OCI-LY1 (cell line): ENCODE measurements at regions not wholly inside any gene's neighbourhood (a gene's known extent, or its start where the extent isn't known, plus 50 kb on each side); places are given as distances from the start of the nearest gene placed in this dataset.

ENCODE experiments used
- H2AFZ ChIP-seq: fragments of 200-600 bp; sonication (generic), shearing (Covaris generic); 2 replicates; pipeline ENCODE4 v1.6.0; 2014; ENCODE audit warnings: antibody characterized with exemption, mild to moderate bottlenecking, low read length
- H3F3A ChIP-seq: fragments of 200-600 bp; sonication (generic), shearing (Covaris generic); 2 replicates; pipeline ENCODE4 v1.6.0; 2014; ENCODE audit warnings: mild to moderate bottlenecking, antibody characterized with exemption, low read length, moderate library complexity; ENCODE audit not compliant: insufficient read depth
- H3K27ac ChIP-seq: fragments of 200-600 bp; sonication (generic); 2 replicates; pipeline ENCODE4 v1.5.1; 2014; ENCODE audit warnings: low read length, mixed run types, mild to moderate bottlenecking, low read depth; ENCODE audit not compliant: poor library complexity, severe bottlenecking
- H3K27me3 ChIP-seq: fragments of 200-600 bp; sonication (generic); 2 replicates; pipeline ENCODE4 v1.6.0; 2014; ENCODE audit warnings: antibody characterized with exemption, mild to moderate bottlenecking, low read length, moderate library complexity; ENCODE audit not compliant: insufficient read depth
- H3K36me3 ChIP-seq: fragments of 200-600 bp; sonication (generic); 2 replicates; pipeline ENCODE4 v1.6.1; 2014; ENCODE audit warnings: mild to moderate bottlenecking, antibody characterized with exemption, low read length, moderate library complexity, mixed read lengths; ENCODE audit not compliant: insufficient read depth
- H3K4me1 ChIP-seq: fragments of 200-600 bp; sonication (generic); 2 replicates; pipeline ENCODE4 v1.5.1; 2014; ENCODE audit warnings: mild to moderate bottlenecking, low read length, moderate library complexity; ENCODE audit not compliant: insufficient read depth, severe bottlenecking
- H3K4me2 ChIP-seq: fragments of 200-600 bp; sonication (generic), shearing (Covaris generic); 2 replicates; pipeline ENCODE4 v1.6.1; 2014; ENCODE audit warnings: low read length
- H3K4me3 ChIP-seq: fragments of 200-600 bp; sonication (generic); 2 replicates; pipeline ENCODE4 v1.5.1; 2014; ENCODE audit warnings: low read length, low read depth, mild to moderate bottlenecking, mixed read lengths; ENCODE audit not compliant: poor library complexity, severe bottlenecking
- H3K79me2 ChIP-seq: fragments of 200-600 bp; shearing (Covaris generic); 2 replicates; pipeline ENCODE4 v1.6.1; 2016; ENCODE audit warnings: mixed run types, low read length, mixed read lengths; ENCODE audit not compliant: insufficient read depth
- H3K9ac ChIP-seq: fragments of 200-600 bp; sonication (generic), shearing (Covaris generic); 2 replicates; pipeline ENCODE4 v1.6.1; 2014; ENCODE audit warnings: mild to moderate bottlenecking, low read length, mixed read lengths
- H3K9me2 ChIP-seq: fragments of 200-600 bp; sonication (generic), shearing (Covaris generic); 2 replicates; pipeline ENCODE4 v1.6.1; 2014; ENCODE audit warnings: low read depth, mild to moderate bottlenecking, low read length, mixed read lengths
- H3K9me3 ChIP-seq: fragments of 200-600 bp; shearing (Covaris generic); 2 replicates; pipeline ENCODE4 v1.6.1; 2014; ENCODE audit warnings: low read length, mixed read lengths
- H4K20me1 ChIP-seq: fragments of 200-600 bp; sonication (generic), shearing (Covaris generic); 2 replicates; pipeline ENCODE4 v1.6.0; 2016; ENCODE audit warnings: mild to moderate bottlenecking, low read length; ENCODE audit not compliant: insufficient read depth
- EZH2 ChIP-seq: fragments of 200-600 bp; sonication (generic), shearing (Covaris generic); IDR thresholded peaks from 2 replicates; pipeline ENCODE4 v1.8.0; 2017; ENCODE audit warnings: borderline replicate concordance, mixed run types, mild to moderate bottlenecking, antibody characterized with exemption, low read length, moderate library complexity, mixed read lengths
- TF ChIP-seq, protein P1 (sequence below): fragments of 200-600 bp; sonication (generic), shearing (Covaris generic); IDR thresholded peaks from 2 replicates; pipeline ENCODE4 v1.5.1; 2017; ENCODE audit warnings: mild to moderate bottlenecking, antibody characterized with exemption, low read length, moderate library complexity, mixed read lengths

GRCh38 chr6:25103603-25104002 lies 167.8 kb upstream of the RIPOR2 start:
- Histone ChIP-seq H3K4me2 (no peak overlapping the region), H3K36me3 (no peaks in the 10 kb centered on the region; the same call in 1 of the 2 replicates), H3K27me3 (no peaks in the 10 kb centered on the region), H3K9me2 (no peaks in the 10 kb centered on the region), H3K79me2 (no peaks in the 10 kb centered on the region), H3K4me1 (peaks cover 9% of the 10 kb centered on the region), H3K9ac (no peak overlapping the region), H3K9me3 (no peaks in the 10 kb centered on the region), H3K27ac (no peak overlapping the region), H2AFZ (no peak overlapping the region), H3F3A (no peaks in the 10 kb centered on the region; the same call in 1 of the 2 replicates), H3K4me3 (no peak overlapping the region), H4K20me1 (no peaks in the 10 kb centered on the region)
- TF ChIP-seq, protein P1, sequence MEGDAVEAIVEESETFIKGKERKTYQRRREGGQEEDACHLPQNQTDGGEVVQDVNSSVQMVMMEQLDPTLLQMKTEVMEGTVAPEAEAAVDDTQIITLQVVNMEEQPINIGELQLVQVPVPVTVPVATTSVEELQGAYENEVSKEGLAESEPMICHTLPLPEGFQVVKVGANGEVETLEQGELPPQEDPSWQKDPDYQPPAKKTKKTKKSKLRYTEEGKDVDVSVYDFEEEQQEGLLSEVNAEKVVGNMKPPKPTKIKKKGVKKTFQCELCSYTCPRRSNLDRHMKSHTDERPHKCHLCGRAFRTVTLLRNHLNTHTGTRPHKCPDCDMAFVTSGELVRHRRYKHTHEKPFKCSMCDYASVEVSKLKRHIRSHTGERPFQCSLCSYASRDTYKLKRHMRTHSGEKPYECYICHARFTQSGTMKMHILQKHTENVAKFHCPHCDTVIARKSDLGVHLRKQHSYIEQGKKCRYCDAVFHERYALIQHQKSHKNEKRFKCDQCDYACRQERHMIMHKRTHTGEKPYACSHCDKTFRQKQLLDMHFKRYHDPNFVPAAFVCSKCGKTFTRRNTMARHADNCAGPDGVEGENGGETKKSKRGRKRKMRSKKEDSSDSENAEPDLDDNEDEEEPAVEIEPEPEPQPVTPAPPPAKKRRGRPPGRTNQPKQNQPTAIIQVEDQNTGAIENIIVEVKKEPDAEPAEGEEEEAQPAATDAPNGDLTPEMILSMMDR = no peak
- no peak for TF ChIP-seq EZH2

DNA sequence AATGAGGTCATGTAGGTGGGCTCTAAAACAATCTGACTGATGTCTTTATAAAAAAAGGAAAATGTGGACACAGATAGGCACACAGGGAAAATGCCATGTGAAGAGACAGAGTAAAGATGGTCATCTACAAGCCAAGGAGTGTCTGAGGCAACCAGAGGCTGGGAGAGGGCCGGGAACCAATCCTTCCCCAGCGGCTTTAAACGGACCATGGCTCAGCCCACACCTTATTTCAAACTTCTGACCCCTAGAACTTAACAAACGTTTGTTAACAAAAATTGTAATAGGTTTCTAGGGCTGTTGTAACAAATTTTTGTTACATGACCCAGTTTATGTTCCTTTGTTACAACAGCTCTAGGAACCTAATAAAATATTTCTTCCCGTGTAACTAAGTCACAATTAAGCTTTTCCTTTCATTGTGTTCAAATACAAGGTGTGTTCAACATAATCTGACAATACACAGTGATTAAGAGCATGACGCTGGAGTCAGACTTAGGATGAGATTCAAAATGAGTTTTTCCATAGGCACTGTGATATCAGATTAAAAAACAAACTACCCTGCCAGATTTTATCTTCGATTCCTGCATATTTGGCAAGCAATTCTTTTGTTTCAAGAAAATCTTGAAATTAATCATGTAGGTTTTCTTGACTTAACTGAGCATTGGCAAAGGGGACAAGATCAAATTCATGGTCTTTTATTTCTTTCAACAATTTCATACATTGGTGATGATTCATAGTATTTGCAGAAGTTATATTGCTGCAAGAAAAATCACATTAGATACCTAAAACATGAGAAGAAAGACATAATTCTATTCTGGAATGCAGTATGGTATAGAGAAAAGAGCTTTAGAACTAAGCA lies 169.5 kb upstream of the RIPOR2 start:
- Histone ChIP-seq H3K9ac (no peak overlapping the region), H3K36me3 (no peaks in the 10 kb centered on the region; the same call in 1 of the 2 replicates), H3K9me3 (no peaks in the 10 kb centered on the region), H3K4me3 (no peak overlapping the region), H2AFZ (no peak overlapping the region), H3K79me2 (no peaks in the 10 kb centered on the region), H3K27me3 (no peaks in the 10 kb centered on the region), H3K9me2 (no peaks in the 10 kb centered on the region), H3K27ac (no peak overlapping the region), H3F3A (no peaks in the 10 kb centered on the region; the same call in 1 of the 2 replicates), H4K20me1 (no peaks in the 10 kb centered on the region), H3K4me1 (peaks cover 9% of the 10 kb centered on the region), H3K4me2 (no peak overlapping the region)
- no peak for TF ChIP-seq EZH2
- TF ChIP-seq, protein P1 = no peak

GRCh38 chr6:25107218-25107617 lies 171.5 kb upstream of the RIPOR2 start:
- Histone ChIP-seq H3K79me2 (no peaks in the 10 kb centered on the region), H3K9me3 (no peaks in the 10 kb centered on the region), H3F3A (no peaks in the 10 kb centered on the region; the same call in 1 of the 2 replicates), H3K27ac (no peak overlapping the region), H2AFZ (no peak overlapping the region), H4K20me1 (no peaks in the 10 kb centered on the region), H3K4me1 (peaks cover 9% of the 10 kb centered on the region), H3K9ac (no peak overlapping the region), H3K4me3 (no peak overlapping the region), H3K9me2 (no peaks in the 10 kb centered on the region), H3K27me3 (no peaks in the 10 kb centered on the region), H3K36me3 (no peaks in the 10 kb centered on the region; the same call in 1 of the 2 replicates), H3K4me2 (no peak overlapping the region)
- TF ChIP-seq EZH2 = no peak
- TF ChIP-seq, protein P1 = no peak
